Panc1 (cell line): ENCODE measurements at regions not wholly inside any gene's neighbourhood (a gene's known extent, or its start where the extent isn't known, plus 50 kb on each side); places are given as distances from the start of the nearest gene placed in this dataset.

Experiments used
- ATAC-seq: fragments of 200-7000 bp; cut with Tn5 transposase; 2 replicates; pipeline ENCODE4 v1.9.1; 2020; ENCODE audit warnings: mild to moderate bottlenecking, moderate library complexity
- BruUV-seq: library from RNA; stranded (reverse); fragments of 400-500 nt; replicated peaks from 2 replicates; lab custom pipeline; 2021; lab: Mats Ljungman, UMichigan
- CTCF ChIA-PET: fragments of 300-600 bp; sonication (Branson Sonifier 250); formaldehyde crosslinking; loops from one replicate; lab custom pipeline; 2022; ENCODE audit warnings: antibody characterized with exemption; lab: Charles Lee
- POLR2A ChIA-PET: fragments of 300-600 bp; sonication (Branson Sonifier 250); formaldehyde crosslinking; loops from one replicate; lab custom pipeline; 2022; ENCODE audit warnings: antibody characterized with exemption; lab: Charles Lee
- DNase-seq: peaks from one replicate; pipeline ENCODE4 v3.0.0-alpha.2; 2010; ENCODE audit warnings: low read depth, low spot score
- H3K27ac ChIP-seq: 2 replicates; pipeline ENCODE4 v1.5.1; 2011; ENCODE audit warnings: mild to moderate bottlenecking, low read length, inconsistent platforms
- H3K27me3 ChIP-seq: fragments of 200-500 bp; sonication (Bioruptor generic); 2 replicates; pipeline ENCODE4 v1.6.0; 2014; ENCODE audit warnings: low read length, inconsistent platforms; ENCODE audit not compliant: control insufficient read depth, insufficient read depth
- H3K36me3 ChIP-seq: fragments of 200-500 bp; sonication (Bioruptor generic); 2 replicates; pipeline ENCODE4 v1.5.1; 2014; ENCODE audit warnings: inconsistent platforms, mild to moderate bottlenecking, low read length, moderate library complexity; ENCODE audit not compliant: control insufficient read depth, insufficient read depth
- H3K4me1 ChIP-seq: 2 replicates; pipeline ENCODE4 v1.5.1; 2011; ENCODE audit warnings: inconsistent platforms, mild to moderate bottlenecking, low read length, moderate library complexity; ENCODE audit not compliant: control insufficient read depth, insufficient read depth
- H3K4me3 ChIP-seq, 2 experiments: 2 replicates each; pipeline ENCODE4 v1.5.1; 2011 to 2012; ENCODE audit warnings: low read depth in 2 of 2, low read length in 2 of 2, mild to moderate bottlenecking in 2 of 2, inconsistent platforms in 1 of 2, moderate library complexity in 1 of 2
- H3K9me3 ChIP-seq: fragments of 200-500 bp; sonication (Bioruptor generic); 2 replicates; pipeline ENCODE4 v1.5.1; 2014; ENCODE audit warnings: low read depth, mild to moderate bottlenecking, inconsistent platforms, low read length, moderate library complexity; ENCODE audit not compliant: control insufficient read depth, insufficient read depth
- POLR2AphosphoS5 ChIP-seq: IDR thresholded peaks from 2 replicates; pipeline ENCODE4 v1.6.1; 2012; ENCODE audit warnings: mild to moderate bottlenecking, low read depth, low read length, moderate library complexity
- SIN3A ChIP-seq: IDR thresholded peaks from 2 replicates; pipeline ENCODE4 v1.6.1; 2012; ENCODE audit warnings: low read depth, mild to moderate bottlenecking, low read length, moderate library complexity, borderline replicate concordance; ENCODE audit not compliant: insufficient read depth
- TCF7L2 ChIP-seq: IDR thresholded peaks from 2 replicates; pipeline ENCODE4 v1.6.1; 2011; ENCODE audit warnings: mild to moderate bottlenecking, low read depth, low read length, inconsistent platforms
- in situ Hi-C: cut with HindIII; loops from 2 replicates; pipeline ENCODE4 v1.10.0; 2016; ENCODE audit warnings: low sequenced_read_pairs, low pct_unique_long_range_greater_than_20kb
- intact Hi-C: fragments of 100-400 bp; cut with micrococcal nuclease; formaldehyde crosslinking; loops from one replicate; pipeline ENCODE4 v1.10.0; 2022; ENCODE audit not compliant: unreplicated experiment
- TF ChIP-seq, protein P1 (sequence below): fragments of 450-650 bp; IDR thresholded peaks from 2 replicates; pipeline ENCODE4 v1.5.1; 2017; ENCODE audit warnings: mild to moderate bottlenecking
- TF ChIP-seq, protein P2 (sequence below), 2 experiments: IDR thresholded peaks; 2 replicates each; pipeline ENCODE4 v1.6.1; 2011 to 2012; ENCODE audit warnings: low read depth in 2 of 2, control low read depth in 1 of 2, low read length in 1 of 2, mild to moderate bottlenecking in 1 of 2, moderate library complexity in 1 of 2; ENCODE audit not compliant: insufficient read depth in 1 of 2

DNA sequence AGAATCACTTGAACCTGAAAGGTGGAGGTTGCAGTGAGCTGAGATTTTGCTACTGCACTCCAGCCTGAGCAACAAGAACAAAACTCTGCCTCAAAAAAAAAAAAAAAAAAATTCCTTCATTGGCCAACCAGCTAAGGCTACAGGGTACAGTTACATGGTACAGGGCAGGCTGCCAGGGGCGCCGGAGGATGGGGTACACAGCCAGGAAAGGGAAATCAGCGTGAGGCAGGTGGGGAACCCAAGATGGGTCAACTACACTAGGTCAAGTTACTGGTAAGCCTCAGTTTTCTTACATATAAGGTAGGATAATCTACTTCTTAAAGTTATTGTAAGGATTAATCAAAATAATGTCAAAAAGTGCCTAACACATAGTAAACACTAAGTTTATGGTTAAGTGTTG, 69.6 kb upstream of the KCNK12 start:
- POLR2A ChIA-PET, result no interaction called here
- intact Hi-C loops, result no loop called here
- no peak overlapping the region for H3K4me3 ChIP-seq
- in situ Hi-C loops, result no loop called here
- no peaks in the 10 kb centered on the region for H3K27me3 ChIP-seq
- H3K27ac ChIP-seq, result no peak overlapping the region
- H3K4me1 ChIP-seq, result no peaks in the 10 kb centered on the region
- ATAC-seq, result no peak
- TF ChIP-seq TCF7L2 (no peak), POLR2AphosphoS5 (no peak)
- TF ChIP-seq, protein P1, sequence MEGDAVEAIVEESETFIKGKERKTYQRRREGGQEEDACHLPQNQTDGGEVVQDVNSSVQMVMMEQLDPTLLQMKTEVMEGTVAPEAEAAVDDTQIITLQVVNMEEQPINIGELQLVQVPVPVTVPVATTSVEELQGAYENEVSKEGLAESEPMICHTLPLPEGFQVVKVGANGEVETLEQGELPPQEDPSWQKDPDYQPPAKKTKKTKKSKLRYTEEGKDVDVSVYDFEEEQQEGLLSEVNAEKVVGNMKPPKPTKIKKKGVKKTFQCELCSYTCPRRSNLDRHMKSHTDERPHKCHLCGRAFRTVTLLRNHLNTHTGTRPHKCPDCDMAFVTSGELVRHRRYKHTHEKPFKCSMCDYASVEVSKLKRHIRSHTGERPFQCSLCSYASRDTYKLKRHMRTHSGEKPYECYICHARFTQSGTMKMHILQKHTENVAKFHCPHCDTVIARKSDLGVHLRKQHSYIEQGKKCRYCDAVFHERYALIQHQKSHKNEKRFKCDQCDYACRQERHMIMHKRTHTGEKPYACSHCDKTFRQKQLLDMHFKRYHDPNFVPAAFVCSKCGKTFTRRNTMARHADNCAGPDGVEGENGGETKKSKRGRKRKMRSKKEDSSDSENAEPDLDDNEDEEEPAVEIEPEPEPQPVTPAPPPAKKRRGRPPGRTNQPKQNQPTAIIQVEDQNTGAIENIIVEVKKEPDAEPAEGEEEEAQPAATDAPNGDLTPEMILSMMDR, result no peak
- no peaks in the 10 kb centered on the region for H3K9me3 ChIP-seq
- no peak for DNase-seq
- no TSS peak for BruUV-seq
- CTCF ChIA-PET, result interaction anchor here (0.6 kb wide), 1 partner anchor 123 kb away, joined by 3 read pairs; no protein-coding TSS in a partner anchor
- no peaks in the 10 kb centered on the region for H3K36me3 ChIP-seq

DNA sequence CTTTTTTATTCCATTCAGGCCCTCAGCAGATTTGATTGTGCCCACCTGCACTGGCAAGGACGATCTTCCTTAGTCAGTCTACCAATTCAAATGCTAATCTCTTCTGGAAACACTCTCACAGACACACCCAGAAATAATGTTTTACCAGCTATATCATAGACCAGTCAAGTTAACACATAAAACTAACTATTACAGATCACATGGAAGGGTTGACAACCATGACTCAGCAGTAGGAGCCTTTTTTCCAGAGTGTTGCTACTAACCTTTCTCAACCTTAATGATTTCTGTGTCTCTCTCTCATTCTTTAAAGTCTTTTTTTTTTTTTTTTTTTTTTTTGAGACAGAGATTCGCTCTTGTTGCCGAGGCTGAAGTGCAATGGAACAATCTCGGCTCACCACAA, 68.7 kb upstream of the KCNK12 start:
- no peak overlapping the region for H3K4me3 ChIP-seq
- ChIA-PET POLR2A (no interaction called here), CTCF (no interaction called here)
- ATAC-seq (no peak), DNase-seq (no peak)
- H3K4me1 ChIP-seq, result no peaks in the 10 kb centered on the region
- in situ Hi-C loops (no loop called here), intact Hi-C loops (no loop called here)
- TF ChIP-seq POLR2AphosphoS5 (no peak), SIN3A (no peak), TCF7L2 (no peak)
- TF ChIP-seq, protein P2, sequence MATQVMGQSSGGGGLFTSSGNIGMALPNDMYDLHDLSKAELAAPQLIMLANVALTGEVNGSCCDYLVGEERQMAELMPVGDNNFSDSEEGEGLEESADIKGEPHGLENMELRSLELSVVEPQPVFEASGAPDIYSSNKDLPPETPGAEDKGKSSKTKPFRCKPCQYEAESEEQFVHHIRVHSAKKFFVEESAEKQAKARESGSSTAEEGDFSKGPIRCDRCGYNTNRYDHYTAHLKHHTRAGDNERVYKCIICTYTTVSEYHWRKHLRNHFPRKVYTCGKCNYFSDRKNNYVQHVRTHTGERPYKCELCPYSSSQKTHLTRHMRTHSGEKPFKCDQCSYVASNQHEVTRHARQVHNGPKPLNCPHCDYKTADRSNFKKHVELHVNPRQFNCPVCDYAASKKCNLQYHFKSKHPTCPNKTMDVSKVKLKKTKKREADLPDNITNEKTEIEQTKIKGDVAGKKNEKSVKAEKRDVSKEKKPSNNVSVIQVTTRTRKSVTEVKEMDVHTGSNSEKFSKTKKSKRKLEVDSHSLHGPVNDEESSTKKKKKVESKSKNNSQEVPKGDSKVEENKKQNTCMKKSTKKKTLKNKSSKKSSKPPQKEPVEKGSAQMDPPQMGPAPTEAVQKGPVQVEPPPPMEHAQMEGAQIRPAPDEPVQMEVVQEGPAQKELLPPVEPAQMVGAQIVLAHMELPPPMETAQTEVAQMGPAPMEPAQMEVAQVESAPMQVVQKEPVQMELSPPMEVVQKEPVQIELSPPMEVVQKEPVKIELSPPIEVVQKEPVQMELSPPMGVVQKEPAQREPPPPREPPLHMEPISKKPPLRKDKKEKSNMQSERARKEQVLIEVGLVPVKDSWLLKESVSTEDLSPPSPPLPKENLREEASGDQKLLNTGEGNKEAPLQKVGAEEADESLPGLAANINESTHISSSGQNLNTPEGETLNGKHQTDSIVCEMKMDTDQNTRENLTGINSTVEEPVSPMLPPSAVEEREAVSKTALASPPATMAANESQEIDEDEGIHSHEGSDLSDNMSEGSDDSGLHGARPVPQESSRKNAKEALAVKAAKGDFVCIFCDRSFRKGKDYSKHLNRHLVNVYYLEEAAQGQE (IDR thresholded peaks at IDR 0.05; ENCODE audit: insufficient read depth in 1 of 2, low read depth in 2 of 2, low read length in 1 of 2), result no peak
- TF ChIP-seq, protein P1, result no peak
- H3K27ac ChIP-seq, result no peak overlapping the region
- no peaks in the 10 kb centered on the region for H3K27me3 ChIP-seq
- no peaks in the 10 kb centered on the region for H3K9me3 ChIP-seq
- no peaks in the 10 kb centered on the region for H3K36me3 ChIP-seq
- no TSS peak for BruUV-seq

GRCh38 chr2:47638430-47638829, 67.6 kb upstream of the KCNK12 start:
- Histone ChIP-seq H3K27ac (no peak overlapping the region), H3K4me3 (no peak overlapping the region), H3K27me3 (no peaks in the 10 kb centered on the region), H3K9me3 (no peaks in the 10 kb centered on the region), H3K4me1 (no peaks in the 10 kb centered on the region), H3K36me3 (no peaks in the 10 kb centered on the region)
- TF ChIP-seq POLR2AphosphoS5 (no peak), TCF7L2 (no peak), SIN3A (no peak)
- intact Hi-C loops, result no loop called here
- ChIA-PET CTCF (no interaction called here), POLR2A (no interaction called here)
- BruUV-seq, result no TSS peak
- no peak for ATAC-seq
- DNase-seq, result no peak
- in situ Hi-C loops, result no loop called here
